Loucy (cell line): ENCODE measurements at regions not wholly inside any gene's neighbourhood (a gene's known extent, or its start where the extent isn't known, plus 50 kb on each side); places are given as distances from the start of the nearest gene placed in this dataset.

Source experiments
- H2AFZ ChIP-seq: fragments of 200-600 bp; sonication (generic); 2 replicates; pipeline ENCODE4 v1.6.0; 2016; ENCODE audit warnings: antibody characterized with exemption, mild to moderate bottlenecking, low read length, moderate library complexity
- H3F3A ChIP-seq: fragments of 200-600 bp; 2 replicates; pipeline ENCODE4 v1.6.0; 2016; ENCODE audit warnings: antibody characterized with exemption, low read depth, mild to moderate bottlenecking
- H3K27me3 ChIP-seq: fragments of 200-600 bp; sonication (generic); 2 replicates; pipeline ENCODE4 v1.6.1; 2014; ENCODE audit warnings: low read length, mild to moderate bottlenecking; ENCODE audit not compliant: insufficient read depth, poor library complexity, severe bottlenecking
- H3K36me3 ChIP-seq: fragments of 200-600 bp; sonication (generic); 2 replicates; pipeline ENCODE4 v1.6.1; 2016; ENCODE audit warnings: low read length; ENCODE audit not compliant: insufficient read depth
- H3K4me1 ChIP-seq: fragments of 200-600 bp; sonication (generic); 2 replicates; pipeline ENCODE4 v1.5.1; 2014; ENCODE audit warnings: low read length, mild to moderate bottlenecking; ENCODE audit not compliant: insufficient read depth, poor library complexity, severe bottlenecking
- H3K4me2 ChIP-seq: fragments of 200-600 bp; sonication (generic); 2 replicates; pipeline ENCODE4 v1.6.0; 2014; ENCODE audit warnings: antibody characterized with exemption, low read length, low read depth, mild to moderate bottlenecking; ENCODE audit not compliant: poor library complexity, severe bottlenecking
- H3K4me3 ChIP-seq: fragments of 200-600 bp; sonication (generic); 2 replicates; pipeline ENCODE4 v1.5.1; 2014; ENCODE audit warnings: low read length, mild to moderate bottlenecking, mixed read lengths; ENCODE audit not compliant: poor library complexity, severe bottlenecking
- H3K79me2 ChIP-seq: fragments of 200-600 bp; sonication (generic); 2 replicates; pipeline ENCODE4 v1.6.1; 2014; ENCODE audit warnings: low read length; ENCODE audit not compliant: insufficient read depth
- H3K9ac ChIP-seq: fragments of 200-600 bp; sonication (generic); 2 replicates; pipeline ENCODE4 v1.6.0; 2014; ENCODE audit warnings: mild to moderate bottlenecking, low read depth, low read length, moderate library complexity; ENCODE audit not compliant: poor library complexity, severe bottlenecking
- H3K9me2 ChIP-seq: fragments of 200-600 bp; sonication (generic); replicated peaks from 2 replicates; pipeline ENCODE4 v1.6.1; 2016; ENCODE audit warnings: low read depth, low read length, mixed read lengths
- H3K9me3 ChIP-seq: fragments of 200-600 bp; sonication (generic); 2 replicates; pipeline ENCODE4 v1.6.1; 2014; ENCODE audit warnings: mild to moderate bottlenecking, antibody characterized with exemption, low read length, low read depth; ENCODE audit not compliant: insufficient read depth
- H4K20me1 ChIP-seq: fragments of 200-600 bp; sonication (generic); 2 replicates; pipeline ENCODE4 v1.6.0; 2014; ENCODE audit warnings: antibody characterized with exemption, low read length, mild to moderate bottlenecking; ENCODE audit not compliant: insufficient read depth, poor library complexity, severe bottlenecking
- EZH2phosphoT487 ChIP-seq: fragments of 200-600 bp; IDR thresholded peaks from 2 replicates; pipeline ENCODE4 v1.6.1; 2018; ENCODE audit warnings: antibody characterized with exemption, mild to moderate bottlenecking, moderate library complexity, borderline replicate concordance
- TF ChIP-seq, protein P1 (sequence below): fragments of 200-600 bp; sonication (generic); conservative IDR thresholded peaks from 2 replicates; pipeline ENCODE4 v1.5.1; 2014; ENCODE audit warnings: mild to moderate bottlenecking, antibody characterized with exemption, low read length

GRCh38 chr1:69410457-69410850 lies 157.3 kb upstream of the LRRC7 start:
- no peaks in the 10 kb centered on the region for H3K4me1 ChIP-seq
- no peaks in the 10 kb centered on the region for H3K27me3 ChIP-seq
- H3K9me3 ChIP-seq, result no peaks in the 10 kb centered on the region
- H3K9me2 ChIP-seq, result no peaks in the 10 kb centered on the region
- no peaks in the 10 kb centered on the region for H3F3A ChIP-seq
- no peak overlapping the region for H3K4me3 ChIP-seq
- no peaks in the 10 kb centered on the region for H4K20me1 ChIP-seq
- H3K79me2 ChIP-seq, result no peaks in the 10 kb centered on the region
- H2AFZ ChIP-seq, result no peak overlapping the region
- H3K4me2 ChIP-seq, result no peak overlapping the region
- H3K9ac ChIP-seq, result no peak overlapping the region
- no peak for TF ChIP-seq EZH2phosphoT487
- TF ChIP-seq, protein P1, sequence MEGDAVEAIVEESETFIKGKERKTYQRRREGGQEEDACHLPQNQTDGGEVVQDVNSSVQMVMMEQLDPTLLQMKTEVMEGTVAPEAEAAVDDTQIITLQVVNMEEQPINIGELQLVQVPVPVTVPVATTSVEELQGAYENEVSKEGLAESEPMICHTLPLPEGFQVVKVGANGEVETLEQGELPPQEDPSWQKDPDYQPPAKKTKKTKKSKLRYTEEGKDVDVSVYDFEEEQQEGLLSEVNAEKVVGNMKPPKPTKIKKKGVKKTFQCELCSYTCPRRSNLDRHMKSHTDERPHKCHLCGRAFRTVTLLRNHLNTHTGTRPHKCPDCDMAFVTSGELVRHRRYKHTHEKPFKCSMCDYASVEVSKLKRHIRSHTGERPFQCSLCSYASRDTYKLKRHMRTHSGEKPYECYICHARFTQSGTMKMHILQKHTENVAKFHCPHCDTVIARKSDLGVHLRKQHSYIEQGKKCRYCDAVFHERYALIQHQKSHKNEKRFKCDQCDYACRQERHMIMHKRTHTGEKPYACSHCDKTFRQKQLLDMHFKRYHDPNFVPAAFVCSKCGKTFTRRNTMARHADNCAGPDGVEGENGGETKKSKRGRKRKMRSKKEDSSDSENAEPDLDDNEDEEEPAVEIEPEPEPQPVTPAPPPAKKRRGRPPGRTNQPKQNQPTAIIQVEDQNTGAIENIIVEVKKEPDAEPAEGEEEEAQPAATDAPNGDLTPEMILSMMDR, result no peak
- H3K36me3 ChIP-seq, result no peaks in the 10 kb centered on the region

- no peaks in the 10 kb centered on the region for H3K9me2 ChIP-seq
Observed at GRCh38 chr1:69410893-69411292, 156.8 kb upstream of the LRRC7 start.

GRCh38 chr1:69411617-69412016 lies 156.1 kb upstream of the LRRC7 start:
- Histone ChIP-seq H3K36me3 (no peaks in the 10 kb centered on the region), H3K4me1 (no peaks in the 10 kb centered on the region), H3K9me3 (no peaks in the 10 kb centered on the region), H3K9me2 (no peaks in the 10 kb centered on the region), H3K4me2 (no peak overlapping the region), H3F3A (no peaks in the 10 kb centered on the region), H3K79me2 (no peaks in the 10 kb centered on the region), H3K9ac (no peak overlapping the region), H4K20me1 (no peaks in the 10 kb centered on the region), H2AFZ (no peak overlapping the region), H3K27me3 (no peaks in the 10 kb centered on the region), H3K4me3 (no peak overlapping the region)
- TF ChIP-seq, protein P1, result no peak
- no peak for TF ChIP-seq EZH2phosphoT487

More at GRCh38 chr1:69410893-69411292, 156.8 kb upstream of the LRRC7 start:
- no peak overlapping the region for H3K4me3 ChIP-seq
- no peaks in the 10 kb centered on the region for H3K4me1 ChIP-seq
- H3K4me2 ChIP-seq, result no peak overlapping the region
- TF ChIP-seq, protein P1, result no peak
- TF ChIP-seq EZH2phosphoT487, result no peak
- no peak overlapping the region for H3K9ac ChIP-seq
- no peaks in the 10 kb centered on the region for H3K9me3 ChIP-seq
- no peaks in the 10 kb centered on the region for H3K79me2 ChIP-seq
- no peaks in the 10 kb centered on the region for H3F3A ChIP-seq
- H4K20me1 ChIP-seq, result no peaks in the 10 kb centered on the region
- H3K27me3 ChIP-seq, result no peaks in the 10 kb centered on the region
- no peaks in the 10 kb centered on the region for H3K36me3 ChIP-seq
- no peak overlapping the region for H2AFZ ChIP-seq
